Karpas-422 (cell line): ENCODE measurements at regions not wholly inside any gene's neighbourhood (a gene's known extent, or its start where the extent isn't known, plus 50 kb on each side); places are given as distances from the start of the nearest gene placed in this dataset.

Experiments used
- DNase-seq: peaks from one replicate; pipeline ENCODE4 v3.0.0-alpha.2; 2015
- H2AFZ ChIP-seq: fragments of 200-600 bp; sonication (generic); 2 replicates; pipeline ENCODE4 v1.6.1; 2014; ENCODE audit warnings: antibody characterized with exemption, low read length, mixed read lengths
- H3K27ac ChIP-seq: fragments of 200-600 bp; sonication (generic); 2 replicates; pipeline ENCODE4 v1.5.1; 2014; ENCODE audit warnings: mild to moderate bottlenecking, low read length, moderate library complexity
- H3K27me3 ChIP-seq: fragments of 200-600 bp; sonication (generic); 2 replicates; pipeline ENCODE4 v1.6.1; 2014; ENCODE audit warnings: low read length, mixed read lengths
- H3K36me3 ChIP-seq: fragments of 200-600 bp; sonication (generic); 2 replicates; pipeline ENCODE4 v1.6.1; 2014; ENCODE audit warnings: low read length, mixed read lengths; ENCODE audit not compliant: insufficient read depth
- H3K4me1 ChIP-seq: fragments of 200-600 bp; sonication (generic); 2 replicates; pipeline ENCODE4 v1.6.1; 2014; ENCODE audit warnings: mild to moderate bottlenecking, low read length, mixed read lengths
- H3K4me2 ChIP-seq: fragments of 200-600 bp; sonication (generic); 2 replicates; pipeline ENCODE4 v1.6.1; 2014; ENCODE audit warnings: low read length, low read depth, mild to moderate bottlenecking; ENCODE audit not compliant: poor library complexity, severe bottlenecking
- H3K4me3 ChIP-seq: fragments of 200-600 bp; sonication (generic); 2 replicates; pipeline ENCODE4 v1.5.1; 2014; ENCODE audit warnings: mild to moderate bottlenecking, antibody characterized with exemption, low read length, mixed read lengths
- H3K79me2 ChIP-seq: fragments of 200-600 bp; sonication (generic); 2 replicates; pipeline ENCODE4 v1.6.1; 2014; ENCODE audit warnings: mild to moderate bottlenecking, low read length, mixed read lengths
- H3K9ac ChIP-seq: fragments of 200-600 bp; sonication (generic); 2 replicates; pipeline ENCODE4 v1.6.0; 2014; ENCODE audit warnings: low read length
- H3K9me2 ChIP-seq: fragments of 200-600 bp; sonication (generic), shearing (Covaris generic); replicated peaks from 2 replicates; pipeline ENCODE4 v1.6.0; 2014; ENCODE audit warnings: mild to moderate bottlenecking, low read length, moderate library complexity; ENCODE audit not compliant: insufficient read depth
- H3K9me3 ChIP-seq: fragments of 300-700, 200-600 bp; sonication (generic); 2 replicates; pipeline ENCODE4 v1.6.1; 2014; ENCODE audit warnings: low read length, mixed read lengths
- H4K20me1 ChIP-seq: fragments of 200-600 bp; sonication (generic); 2 replicates; pipeline ENCODE4 v1.6.1; 2014; ENCODE audit warnings: mild to moderate bottlenecking, antibody characterized with exemption, low read length, low read depth; ENCODE audit not compliant: insufficient read depth

DNA sequence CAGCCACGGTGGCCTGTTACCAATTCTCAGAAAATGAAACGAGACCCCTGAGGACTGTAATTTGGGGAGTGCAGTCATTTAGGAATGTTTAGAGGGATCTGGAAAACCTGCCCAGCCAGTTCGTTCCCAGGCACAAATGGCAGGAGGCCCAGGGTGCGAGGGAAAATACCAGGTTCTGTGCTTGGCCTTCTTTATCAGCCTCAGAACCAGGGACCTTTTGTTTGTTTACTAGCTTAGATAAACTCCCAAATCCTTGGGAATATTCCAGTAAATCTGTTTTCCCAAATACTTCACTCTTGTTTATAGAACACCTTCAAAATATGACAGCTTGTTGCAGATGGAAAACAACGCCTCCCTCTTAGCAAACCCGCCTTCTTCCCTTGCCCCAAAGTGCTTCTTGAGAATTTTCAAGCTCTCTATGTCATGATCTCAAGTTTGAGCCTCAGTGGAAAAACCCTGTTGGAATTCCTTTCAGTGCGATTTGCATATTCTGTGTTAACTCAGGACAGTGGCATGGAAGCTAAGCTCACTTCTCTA is 400.3 kb upstream of the SMIM21 start:
- Histone ChIP-seq H3K4me2 (no peak overlapping the region), H3K27ac (no peak overlapping the region), H3K4me1 (peaks cover 6% of the 10 kb centered on the region), H3K4me3 (no peak overlapping the region), H3K27me3 (no peaks in the 10 kb centered on the region), H3K9me2 (no peaks in the 10 kb centered on the region), H2AFZ (no peak overlapping the region), H3K9ac (no peak overlapping the region), H3K9me3 (no peaks in the 10 kb centered on the region), H3K79me2 (no peaks in the 10 kb centered on the region), H4K20me1 (no peaks in the 10 kb centered on the region), H3K36me3 (no peaks in the 10 kb centered on the region)
- DNase-seq: no peak

DNA sequence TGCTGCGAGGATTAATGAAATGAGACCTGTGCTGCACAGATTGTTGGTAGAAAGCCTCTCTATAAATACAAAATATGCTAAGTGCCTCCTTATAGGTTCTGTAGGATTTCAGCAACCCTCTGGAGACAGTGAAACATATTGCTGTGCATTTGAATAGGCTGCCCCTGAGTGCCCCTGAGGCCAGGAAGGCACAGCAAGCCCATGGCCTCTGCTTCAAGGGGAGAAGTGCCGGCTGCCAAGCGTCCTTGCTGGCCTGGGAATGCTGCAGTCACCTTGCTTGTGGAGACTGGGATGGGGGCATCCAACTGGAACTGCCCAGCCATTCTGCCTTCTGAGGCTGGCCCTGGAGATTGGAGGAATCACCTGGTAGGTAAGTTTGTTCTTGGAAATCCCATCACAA is 397.2 kb upstream of the SMIM21 start:
- Histone ChIP-seq H3K36me3 (no peaks in the 10 kb centered on the region), H2AFZ (no peak overlapping the region), H3K4me3 (no peak overlapping the region), H3K4me2 (no peak overlapping the region), H3K9ac (no peak overlapping the region), H3K27me3 (no peaks in the 10 kb centered on the region), H3K9me3 (no peaks in the 10 kb centered on the region), H3K4me1 (no peaks in the 10 kb centered on the region), H4K20me1 (no peaks in the 10 kb centered on the region), H3K9me2 (no peaks in the 10 kb centered on the region), H3K79me2 (no peaks in the 10 kb centered on the region), H3K27ac (no peak overlapping the region)
- no peak for DNase-seq

DNA sequence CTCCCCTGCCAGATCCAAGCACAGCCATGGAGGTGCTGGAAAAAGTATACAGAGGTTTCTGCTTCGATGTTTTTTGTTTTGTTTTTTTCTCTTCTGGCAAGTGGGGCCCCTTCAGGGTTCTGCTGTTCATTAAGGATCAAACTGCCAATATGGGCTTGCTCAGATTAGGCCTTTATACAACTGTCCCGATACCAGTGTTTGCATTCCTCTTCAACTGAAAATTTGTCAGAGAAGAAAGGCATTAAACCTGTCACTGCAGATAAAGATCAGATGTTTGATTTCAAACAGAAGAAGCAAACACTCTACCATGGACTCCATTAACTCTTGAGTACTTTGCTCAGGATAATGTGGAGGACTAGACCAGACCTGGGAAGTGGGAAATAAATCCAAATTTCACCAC is 396.0 kb upstream of the SMIM21 start:
- H3K9me3 ChIP-seq: no peaks in the 10 kb centered on the region
- no peaks in the 10 kb centered on the region for H3K9me2 ChIP-seq
- no peaks in the 10 kb centered on the region for H3K27me3 ChIP-seq
- no peak for DNase-seq
- H3K4me2 ChIP-seq: no peak overlapping the region
- H3K36me3 ChIP-seq: no peaks in the 10 kb centered on the region
- H3K79me2 ChIP-seq: no peaks in the 10 kb centered on the region
- H3K4me3 ChIP-seq: no peak overlapping the region
- H3K4me1 ChIP-seq: no peaks in the 10 kb centered on the region
- no peak overlapping the region for H3K9ac ChIP-seq
- H2AFZ ChIP-seq: no peak overlapping the region
- H3K27ac ChIP-seq: no peak overlapping the region
- H4K20me1 ChIP-seq: no peaks in the 10 kb centered on the region

DNA sequence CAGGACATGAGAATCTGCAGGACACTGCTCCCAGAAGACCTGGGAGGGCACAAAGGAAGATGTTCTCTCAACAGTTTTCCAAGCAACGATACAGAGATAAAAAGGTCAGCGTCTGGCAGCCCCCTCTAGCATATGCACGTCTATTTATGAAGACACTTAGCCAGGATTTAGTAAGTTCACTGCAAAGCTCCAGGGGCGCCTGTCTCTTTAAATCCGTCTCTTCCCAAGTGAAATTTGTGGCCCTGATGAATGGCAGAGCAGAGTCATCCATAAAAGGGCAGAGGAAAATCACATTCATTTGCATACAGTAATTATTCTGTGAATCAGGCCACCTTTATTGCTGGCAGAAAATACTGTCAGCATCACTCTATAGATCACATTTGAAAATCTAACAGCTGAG is 390.9 kb upstream of the SMIM21 start:
- no peak overlapping the region for H3K9ac ChIP-seq
- no peaks in the 10 kb centered on the region for H3K79me2 ChIP-seq
- H3K4me3 ChIP-seq: no peak overlapping the region

DNA sequence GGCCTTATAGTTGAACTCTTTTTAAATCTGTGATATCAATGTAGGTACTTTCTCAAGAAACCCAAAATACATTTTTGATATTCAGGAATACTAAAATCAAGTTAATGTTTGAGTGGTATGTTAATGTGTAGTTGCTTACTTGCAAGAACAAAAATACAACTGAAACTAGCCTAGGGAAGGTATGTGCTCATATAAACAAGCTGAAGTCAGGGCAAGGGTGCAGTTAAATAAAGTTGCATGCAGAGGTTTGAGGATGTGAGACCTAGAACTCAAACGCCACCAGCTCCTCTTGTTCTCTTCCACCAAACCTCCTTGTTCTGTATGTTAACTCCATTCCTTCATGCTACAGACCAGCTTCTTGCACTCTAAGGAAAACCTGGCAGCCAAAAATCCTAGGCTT is 388.3 kb upstream of the SMIM21 start:
- no peaks in the 10 kb centered on the region for H3K9me2 ChIP-seq
- no peaks in the 10 kb centered on the region for H3K79me2 ChIP-seq
- no peak overlapping the region for H2AFZ ChIP-seq
- DNase-seq: no peak
- no peaks in the 10 kb centered on the region for H3K9me3 ChIP-seq
- H3K9ac ChIP-seq: no peak overlapping the region
- H3K27ac ChIP-seq: no peak overlapping the region
- H3K4me2 ChIP-seq: no peak overlapping the region
- H3K36me3 ChIP-seq: no peaks in the 10 kb centered on the region
- H3K4me3 ChIP-seq: no peak overlapping the region
- H3K27me3 ChIP-seq: no peaks in the 10 kb centered on the region
- no peaks in the 10 kb centered on the region for H3K4me1 ChIP-seq
- no peaks in the 10 kb centered on the region for H4K20me1 ChIP-seq

More for the DNA sequence above, 390.9 kb upstream of the SMIM21 start:
- Histone ChIP-seq H4K20me1 (no peaks in the 10 kb centered on the region), H3K27me3 (no peaks in the 10 kb centered on the region), H3K9me3 (no peaks in the 10 kb centered on the region), H3K27ac (no peak overlapping the region), H3K4me2 (no peak overlapping the region), H3K36me3 (no peaks in the 10 kb centered on the region), H2AFZ (no peak overlapping the region), H3K4me1 (no peaks in the 10 kb centered on the region), H3K9me2 (no peaks in the 10 kb centered on the region)
- no peak for DNase-seq

DNA sequence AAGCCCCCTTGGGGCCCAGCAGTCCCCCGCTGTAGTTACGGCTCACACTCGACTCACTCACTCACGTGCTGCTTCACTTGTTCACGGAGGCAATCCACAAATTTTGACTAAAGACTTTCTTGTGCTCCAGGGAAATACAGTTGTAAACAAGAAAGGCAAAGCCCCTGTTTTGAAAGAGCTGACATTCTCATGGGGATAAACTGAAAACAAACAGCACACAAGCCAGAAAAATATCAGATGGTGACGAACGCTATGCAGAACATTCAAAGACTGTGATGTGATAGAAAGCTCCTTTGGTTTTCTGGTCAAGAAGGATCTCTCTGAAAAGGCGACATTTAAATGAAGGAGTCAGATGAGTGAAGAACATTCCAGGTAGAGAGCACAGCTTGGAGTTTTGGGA is 385.3 kb upstream of the SMIM21 start:
- DNase-seq: no peak
- no peak overlapping the region for H3K4me3 ChIP-seq
- H2AFZ ChIP-seq: no peak overlapping the region
- no peaks in the 10 kb centered on the region for H3K9me2 ChIP-seq
- H3K4me1 ChIP-seq: no peaks in the 10 kb centered on the region
- H3K27ac ChIP-seq: no peak overlapping the region
- H3K36me3 ChIP-seq: no peaks in the 10 kb centered on the region
- H4K20me1 ChIP-seq: no peaks in the 10 kb centered on the region
- no peak overlapping the region for H3K4me2 ChIP-seq
- H3K79me2 ChIP-seq: no peaks in the 10 kb centered on the region
- no peaks in the 10 kb centered on the region for H3K27me3 ChIP-seq
- H3K9ac ChIP-seq: no peak overlapping the region
- H3K9me3 ChIP-seq: no peaks in the 10 kb centered on the region

DNA sequence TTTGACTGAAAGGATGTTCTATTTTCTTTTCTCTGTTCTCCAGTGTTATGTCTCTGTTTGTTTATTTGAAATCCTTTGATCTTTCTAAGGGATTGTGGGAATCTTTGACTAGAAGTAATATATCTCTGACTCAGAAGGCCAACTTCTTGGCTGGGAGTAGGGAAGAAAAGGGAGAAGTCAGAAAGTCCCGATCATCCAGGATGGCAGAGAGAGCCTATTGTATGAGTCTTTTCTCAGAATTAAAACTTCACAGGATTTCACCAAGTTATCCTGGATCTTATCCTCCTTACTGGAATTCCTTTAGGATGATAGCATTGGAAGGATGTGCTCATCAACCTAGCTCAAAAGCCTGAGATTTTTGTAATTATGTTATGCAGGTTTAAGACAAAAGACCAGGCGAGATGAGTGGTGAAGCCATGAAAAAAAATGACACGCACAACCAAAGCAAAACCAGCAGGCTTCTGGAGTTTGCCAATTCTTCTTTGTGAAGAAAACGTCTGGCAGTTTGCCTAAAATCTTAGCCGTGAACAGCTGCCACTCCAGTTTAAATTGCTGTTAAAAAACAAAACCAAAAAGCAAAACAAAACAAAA is 383.6 kb upstream of the SMIM21 start:
- no peak overlapping the region for H3K4me3 ChIP-seq
- DNase-seq: no peak
- H3K4me2 ChIP-seq: no peak overlapping the region
- no peaks in the 10 kb centered on the region for H4K20me1 ChIP-seq
- no peak overlapping the region for H2AFZ ChIP-seq
- no peaks in the 10 kb centered on the region for H3K36me3 ChIP-seq
- no peak overlapping the region for H3K27ac ChIP-seq
- no peaks in the 10 kb centered on the region for H3K9me3 ChIP-seq
- H3K9me2 ChIP-seq: no peaks in the 10 kb centered on the region
- no peaks in the 10 kb centered on the region for H3K4me1 ChIP-seq
- no peaks in the 10 kb centered on the region for H3K79me2 ChIP-seq
- no peak overlapping the region for H3K9ac ChIP-seq
- no peaks in the 10 kb centered on the region for H3K27me3 ChIP-seq

DNA sequence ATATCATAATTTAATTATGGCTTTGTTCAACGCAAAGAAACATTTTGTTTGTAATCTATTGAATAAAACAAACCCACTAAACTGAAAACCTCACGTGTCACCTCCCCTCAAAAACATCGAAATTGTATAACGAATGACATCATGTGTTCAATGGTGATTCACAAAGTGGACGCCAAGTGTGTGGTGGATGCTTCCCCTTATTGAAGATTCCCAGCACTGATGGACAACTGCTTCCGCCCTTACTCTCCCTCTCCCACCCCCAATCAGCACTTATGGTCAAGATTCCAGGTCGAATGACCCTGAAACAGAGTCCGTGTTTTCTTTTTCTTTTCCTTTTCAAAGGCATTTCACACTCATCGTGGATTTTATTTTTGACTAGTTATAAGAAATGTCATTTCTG is 383.0 kb upstream of the SMIM21 start:
- H3K27ac ChIP-seq: no peak overlapping the region
- H3K36me3 ChIP-seq: no peaks in the 10 kb centered on the region
- H3K9ac ChIP-seq: no peak overlapping the region
- H3K4me1 ChIP-seq: no peaks in the 10 kb centered on the region
- H3K4me2 ChIP-seq: no peak overlapping the region
- H3K4me3 ChIP-seq: no peak overlapping the region
- DNase-seq: no peak
- no peaks in the 10 kb centered on the region for H3K79me2 ChIP-seq
- H3K9me3 ChIP-seq: no peaks in the 10 kb centered on the region
- no peak overlapping the region for H2AFZ ChIP-seq
- H3K9me2 ChIP-seq: no peaks in the 10 kb centered on the region
- no peaks in the 10 kb centered on the region for H3K27me3 ChIP-seq
- no peaks in the 10 kb centered on the region for H4K20me1 ChIP-seq

DNA sequence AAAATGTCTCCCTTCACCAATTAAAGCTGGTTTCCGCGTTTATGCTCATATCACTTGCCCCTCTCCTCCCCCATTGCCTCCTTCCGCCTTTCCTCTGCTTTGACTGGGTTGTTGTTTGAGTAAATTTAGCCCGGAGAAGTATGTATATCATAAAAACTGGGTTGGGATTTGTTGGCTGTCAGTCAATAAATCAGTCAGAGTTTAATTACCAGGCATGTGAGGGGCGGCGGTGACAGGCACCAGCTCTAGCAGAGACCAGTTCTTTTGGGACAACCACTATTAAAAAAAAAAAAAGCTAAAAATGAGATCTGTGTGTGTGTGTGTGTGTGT is 382.4 kb upstream of the SMIM21 start:
- Histone ChIP-seq H4K20me1 (no peaks in the 10 kb centered on the region), H3K4me3 (no peak overlapping the region), H3K27ac (no peak overlapping the region), H3K4me2 (no peak overlapping the region), H3K9ac (no peak overlapping the region), H3K4me1 (no peaks in the 10 kb centered on the region), H3K9me3 (no peaks in the 10 kb centered on the region), H3K36me3 (no peaks in the 10 kb centered on the region), H3K9me2 (no peaks in the 10 kb centered on the region), H3K27me3 (no peaks in the 10 kb centered on the region), H3K79me2 (no peaks in the 10 kb centered on the region), H2AFZ (no peak overlapping the region)
- no peak for DNase-seq
